GM23248 (cell line): ENCODE measurements at regions not wholly inside any gene's neighbourhood (a gene's known extent, or its start where the extent isn't known, plus 50 kb on each side); places are given as distances from the start of the nearest gene placed in this dataset.

Experiments used
- EZH2 ChIP-seq: fragments of 200-600 bp; sonication (generic); IDR thresholded peaks from 2 replicates; pipeline ENCODE4 v1.6.1; 2018; ENCODE audit warnings: antibody characterized with exemption, mild to moderate bottlenecking; ENCODE audit not compliant: insufficient read depth, poor library complexity, severe bottlenecking
- EZH2phosphoT487 ChIP-seq: fragments of 200-600 bp; sonication (generic); IDR thresholded peaks from 2 replicates; pipeline ENCODE4 v1.6.1; 2018; ENCODE audit warnings: antibody characterized with exemption, moderate library complexity, mild to moderate bottlenecking, low read depth; ENCODE audit not compliant: insufficient read depth

DNA sequence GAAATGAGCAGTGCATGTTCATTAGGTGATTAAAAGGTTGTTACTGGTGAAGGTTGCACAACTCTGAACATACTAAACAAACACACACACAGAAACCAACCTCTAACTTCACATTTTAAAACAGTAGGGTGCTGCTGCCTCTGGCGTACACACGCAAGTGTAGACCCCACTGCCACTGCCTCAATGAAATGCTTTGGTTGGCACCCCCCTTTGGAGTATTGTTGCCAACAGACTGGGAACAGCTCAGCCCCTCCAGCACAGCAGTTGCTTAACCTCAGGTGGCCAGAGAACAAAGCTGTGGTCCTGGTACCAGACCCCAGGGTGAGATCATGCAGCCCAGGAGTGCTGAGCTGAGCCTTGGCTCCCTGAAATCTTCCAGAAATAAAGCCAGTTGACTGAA is 138.6 kb downstream of the TMEM18 start:
- TF ChIP-seq EZH2, result no peak
- TF ChIP-seq EZH2phosphoT487, result no peak
